Fibroblast of lung (primary cell): ENCODE measurements at regions not wholly inside any gene's neighbourhood (a gene's known extent, or its start where the extent isn't known, plus 50 kb on each side); places are given as distances from the start of the nearest gene placed in this dataset.

Experiments
- EZH2 ChIP-seq: IDR thresholded peaks from 2 replicates; pipeline ENCODE4 v1.5.1; 2012; ENCODE audit warnings: low read length, control low read depth, mild to moderate bottlenecking; ENCODE audit errors: missing control alignments
- TF ChIP-seq, protein P1 (sequence below), 2 donors: IDR thresholded peaks in 1 of 2; conservative IDR thresholded peaks in 1 of 2; 1 replicate in 1 of 2; 2 replicates in 1 of 2; pipeline ENCODE4 v1.5.1; 2011 to 2012; ENCODE audit warnings: low read length in 2 of 2, control low read depth in 1 of 2, inconsistent platforms in 1 of 2, low read depth in 1 of 2, mild to moderate bottlenecking in 1 of 2

DNA sequence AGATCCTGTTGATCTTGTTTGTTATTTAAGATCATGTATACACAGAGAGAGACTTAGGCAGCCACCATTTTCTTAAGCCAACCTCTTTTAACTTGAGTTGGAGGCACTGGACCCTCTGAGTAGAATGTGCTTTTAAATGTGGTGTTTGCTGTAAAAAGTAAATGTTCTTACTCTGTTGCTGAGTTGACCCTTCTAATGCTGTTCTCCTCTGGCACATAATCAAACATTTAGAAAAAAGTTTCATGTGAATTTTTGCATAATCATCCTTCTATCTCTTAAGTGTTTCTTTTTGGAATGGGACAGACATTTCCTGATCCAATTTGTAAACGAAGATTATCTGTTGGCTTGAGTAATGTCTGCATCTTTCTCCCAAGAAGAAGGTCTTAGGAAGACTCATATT is 255.1 kb upstream of the ETAA1 start:
- no peak for TF ChIP-seq EZH2
- TF ChIP-seq, protein P1, sequence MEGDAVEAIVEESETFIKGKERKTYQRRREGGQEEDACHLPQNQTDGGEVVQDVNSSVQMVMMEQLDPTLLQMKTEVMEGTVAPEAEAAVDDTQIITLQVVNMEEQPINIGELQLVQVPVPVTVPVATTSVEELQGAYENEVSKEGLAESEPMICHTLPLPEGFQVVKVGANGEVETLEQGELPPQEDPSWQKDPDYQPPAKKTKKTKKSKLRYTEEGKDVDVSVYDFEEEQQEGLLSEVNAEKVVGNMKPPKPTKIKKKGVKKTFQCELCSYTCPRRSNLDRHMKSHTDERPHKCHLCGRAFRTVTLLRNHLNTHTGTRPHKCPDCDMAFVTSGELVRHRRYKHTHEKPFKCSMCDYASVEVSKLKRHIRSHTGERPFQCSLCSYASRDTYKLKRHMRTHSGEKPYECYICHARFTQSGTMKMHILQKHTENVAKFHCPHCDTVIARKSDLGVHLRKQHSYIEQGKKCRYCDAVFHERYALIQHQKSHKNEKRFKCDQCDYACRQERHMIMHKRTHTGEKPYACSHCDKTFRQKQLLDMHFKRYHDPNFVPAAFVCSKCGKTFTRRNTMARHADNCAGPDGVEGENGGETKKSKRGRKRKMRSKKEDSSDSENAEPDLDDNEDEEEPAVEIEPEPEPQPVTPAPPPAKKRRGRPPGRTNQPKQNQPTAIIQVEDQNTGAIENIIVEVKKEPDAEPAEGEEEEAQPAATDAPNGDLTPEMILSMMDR (conservative IDR thresholded peaks at IDR 0.05 in 1 of 2, IDR thresholded peaks at IDR 0.05 in 1 of 2; ENCODE audit: low read depth in 1 of 2, low read length in 2 of 2): no peak
